A549 (cell line): ENCODE measurements at regions not wholly inside any gene's neighbourhood (a gene's known extent, or its start where the extent isn't known, plus 50 kb on each side); places are given as distances from the start of the nearest gene placed in this dataset.
"Not testable (repeated sequence)": the region's sequence is repeated elsewhere in the genome, so short reads cannot be mapped to it uniquely, and the experiment has no call there.

ENCODE experiments used
- ATAC-seq, 2 experiments: fragments of 200-7000 bp in 1 of 2; fragments of >200 bp in 1 of 2; cut with Nextera tagmentation in 1 of 2; cut with Tn5 transposase in 1 of 2; 3 replicates each; pipeline versions ENCODE4 v1.8.0 to v1.9.1; 2018 to 2020; ENCODE audit warnings: mild to moderate bottlenecking in 1 of 2, moderate library complexity in 1 of 2
- CTCF ChIA-PET: fragments of 300-600 bp; sonication (Branson Sonifier 250); formaldehyde crosslinking; extraction: SDS; loops from one replicate; lab custom pipeline; 2021; ENCODE audit warnings: antibody characterized with exemption, inconsistent platforms; lab: Yijun Ruan, JAX
- POLR2A ChIA-PET: fragments of 350-600 bp; formaldehyde crosslinking; extraction: SDS; loops from one replicate; lab custom pipeline; 2021; ENCODE audit warnings: antibody characterized with exemption, inconsistent platforms; lab: Yijun Ruan, JAX
- DNase-seq, 2 experiments: peaks; one replicate each; pipeline versions ENCODE4 v3.0.0 to v3.0.0-alpha.2; 2011 to 2016; ENCODE audit warnings: low read depth in 1 of 2, low spot score in 1 of 2
- FAIRE-seq: peaks from 2 replicates; lab custom pipeline; 2011; peaks lifted over from hg19 to GRCh38; lab: Jason Lieb, UNC
- H3K27ac ChIP-seq, 2 experiments: fragments of >200 bp; sonication (Bioruptor Twin); formaldehyde crosslinking; 3 replicates each; pipeline ENCODE4 v1.5.1; 2016 to 2017
- H3K4me1 ChIP-seq: fragments of >200 bp; sonication (Bioruptor Twin); formaldehyde crosslinking; 3 replicates; pipeline ENCODE4 v1.6.1; 2016
- H3K4me2 ChIP-seq: fragments of >200 bp; sonication (Bioruptor Twin); formaldehyde crosslinking; 3 replicates; pipeline ENCODE4 v1.6.1; 2016
- H3K4me3 ChIP-seq: fragments of >200 bp; sonication (Bioruptor Twin); formaldehyde crosslinking; 3 replicates; pipeline ENCODE4 v1.5.1; 2016
- H3K9me3 ChIP-seq: fragments of >200 bp; sonication (Bioruptor Twin); formaldehyde crosslinking; 3 replicates; pipeline ENCODE4 v1.6.1; 2016
- BCL3 ChIP-seq: fragments of >200 bp; sonication (Bioruptor Twin); formaldehyde crosslinking; IDR thresholded peaks from 3 replicates; pipeline ENCODE4 v1.6.1; 2016
- BHLHE40 ChIP-seq: IDR thresholded peaks from 2 replicates; pipeline ENCODE4 v1.6.1; 2012; ENCODE audit warnings: low read depth, low read length, inconsistent platforms
- CBX8 ChIP-seq: fragments of 200-600 bp; sonication (generic); IDR thresholded peaks from 2 replicates; pipeline ENCODE4 v1.6.1; 2016
- CHD4 ChIP-seq: fragments of 200-600 bp; sonication (generic); IDR thresholded peaks from 2 replicates; pipeline ENCODE4 v1.6.1; 2016; ENCODE audit warnings: antibody characterized with exemption, mild to moderate bottlenecking, borderline replicate concordance
- EHF ChIP-seq: fragments of 250-450 bp; sonication (Bioruptor Pico); IDR thresholded peaks from 2 replicates; pipeline ENCODE4 v1.5.0; 2020; ENCODE audit warnings: mild to moderate bottlenecking
- EHMT2 ChIP-seq: fragments of 200-600 bp; sonication (generic); IDR thresholded peaks from 2 replicates; pipeline ENCODE4 v1.6.1; 2016; ENCODE audit warnings: antibody characterized with exemption, low read depth, mild to moderate bottlenecking, moderate library complexity
- EP300 ChIP-seq, 2 experiments: fragments of >200 bp; sonication (Bioruptor Twin); formaldehyde crosslinking; IDR thresholded peaks; 2 replicates in 1 of 2; 3 replicates in 1 of 2; pipeline ENCODE4 v1.6.1; 2016 to 2017
- FOSL2 ChIP-seq, 2 experiments: fragments of 450-650 bp in 1 of 2; fragments of >200 bp in 1 of 2; sonication (Bioruptor Twin) in 1 of 2; formaldehyde crosslinking; IDR thresholded peaks; 2 replicates each; pipeline versions ENCODE4 v1.5.0 to v1.6.1; 2016 to 2020; ENCODE audit warnings: mild to moderate bottlenecking in 1 of 2, moderate library complexity in 1 of 2
- HDAC2 ChIP-seq: fragments of 200-600 bp; sonication (generic); IDR thresholded peaks from 2 replicates; pipeline ENCODE4 v1.6.1; 2016
- HEYL ChIP-seq: fragments of 250-450 bp; sonication (Bioruptor Pico); IDR thresholded peaks from 2 replicates; pipeline ENCODE4 v1.8.0; 2021; ENCODE audit warnings: mild to moderate bottlenecking, moderate library complexity
- HMGXB4 ChIP-seq: fragments of 250-450 bp; sonication (Bioruptor Pico); IDR thresholded peaks from 2 replicates; pipeline ENCODE4 v1.5.0; 2021; ENCODE audit warnings: mild to moderate bottlenecking, moderate library complexity, borderline replicate concordance
- HOXB13 ChIP-seq: fragments of 250-450 bp; sonication (Bioruptor Pico); IDR thresholded peaks from 2 replicates; pipeline ENCODE4 v1.5.0; 2020; ENCODE audit warnings: low read depth, mild to moderate bottlenecking, moderate library complexity
- HOXB5 ChIP-seq: fragments of 250-450 bp; sonication (Bioruptor Pico); IDR thresholded peaks from 2 replicates; pipeline ENCODE4 v1.5.0; 2020; ENCODE audit warnings: mild to moderate bottlenecking, moderate library complexity
- JUN ChIP-seq, 2 experiments: fragments of >200 bp; sonication (Bioruptor Twin); formaldehyde crosslinking; IDR thresholded peaks; 2 replicates in 1 of 2; 3 replicates in 1 of 2; pipeline ENCODE4 v1.6.1; 2016 to 2017
- MAFK ChIP-seq: fragments of 450-650 bp; IDR thresholded peaks from 2 replicates; pipeline ENCODE4 v1.6.1; 2014; ENCODE audit not compliant: partially characterized antibody
- MAZ ChIP-seq: fragments of 150-350 bp; IDR thresholded peaks from 2 replicates; pipeline ENCODE4 v1.6.1; 2014; ENCODE audit warnings: antibody characterized with exemption, low read depth, low read length, borderline replicate concordance
- NR3C1 ChIP-seq: fragments of >200 bp; sonication (Bioruptor Twin); formaldehyde crosslinking; IDR thresholded peaks from 3 replicates; pipeline ENCODE4 v1.6.1; 2017
- PHF8 ChIP-seq: fragments of 200-600 bp; sonication (generic); IDR thresholded peaks from 2 replicates; pipeline ENCODE4 v1.6.1; 2016; ENCODE audit warnings: low read depth, mild to moderate bottlenecking, antibody characterized with exemption, moderate library complexity, borderline replicate concordance
- REST ChIP-seq: fragments of 200-600 bp; sonication (generic); IDR thresholded peaks from 2 replicates; pipeline ENCODE4 v1.6.1; 2016; ENCODE audit warnings: antibody characterized with exemption, mild to moderate bottlenecking, moderate library complexity
- RNF2 ChIP-seq: fragments of 200-600 bp; sonication (generic); IDR thresholded peaks from 2 replicates; pipeline ENCODE4 v1.6.1; 2016; ENCODE audit warnings: low read depth, mild to moderate bottlenecking, antibody characterized with exemption, moderate library complexity, borderline replicate concordance
- SMC3 ChIP-seq: fragments of >200 bp; sonication (Bioruptor Twin); formaldehyde crosslinking; IDR thresholded peaks from 3 replicates; pipeline ENCODE4 v1.6.1; 2018; ENCODE audit warnings: inconsistent platforms
- TP53 ChIP-seq: fragments of 250-450 bp; sonication (Bioruptor Pico); IDR thresholded peaks from 2 replicates; pipeline ENCODE4 v1.5.0; 2021; ENCODE audit warnings: mild to moderate bottlenecking, moderate library complexity
- USF2 ChIP-seq: fragments of 450-650 bp; IDR thresholded peaks from 2 replicates; pipeline ENCODE4 v1.6.1; 2014; ENCODE audit warnings: antibody characterized with exemption
- ZNF302 ChIP-seq: fragments of 250-450 bp; sonication (Bioruptor Pico); IDR thresholded peaks from 2 replicates; pipeline ENCODE4 v1.9.0; 2021; ENCODE audit warnings: inconsistent platforms, mild to moderate bottlenecking, moderate library complexity
- WGBS: methylation state at CpG from one replicate; pipeline ENCODE4 v1.1.6; 2017; ENCODE audit errors: missing lambda C conversion rate; 5-methylcytosine and 5-hydroxymethylcytosine counted together
- TF ChIP-seq, protein P1 (sequence below): IDR thresholded peaks from 2 replicates; pipeline ENCODE4 v1.6.1; 2012

- not testable (repeated sequence) for FAIRE-seq
Measured at GRCh38 chr4:68720723-68721122, 50.3 kb upstream of the UGT2B15 start.

DNA sequence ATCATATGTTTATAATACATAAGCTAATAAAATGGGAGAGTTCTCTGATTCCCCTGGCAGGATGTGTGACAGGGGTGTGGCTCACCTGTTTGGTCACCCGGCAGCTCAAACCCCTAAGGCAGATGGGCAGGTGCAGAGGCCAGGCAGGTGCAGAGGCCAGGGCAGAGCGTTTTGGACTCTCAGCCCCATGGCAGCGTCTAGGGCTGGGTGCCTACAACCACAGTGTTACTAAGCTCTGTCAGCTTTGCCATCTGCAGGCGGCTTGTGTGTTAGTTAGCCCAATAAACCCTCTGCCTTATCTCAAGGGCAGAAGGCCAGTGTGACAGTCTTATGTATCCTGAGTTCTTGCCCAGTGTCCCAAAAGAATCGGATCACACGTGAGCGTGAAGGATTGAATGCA lies 54.0 kb upstream of the UGT2B15 start:
- Histone ChIP-seq H3K4me3 (no peak overlapping the region), H3K9me3 (peaks cover 2% of the 10 kb centered on the region; the same call in 1 of the 3 replicates), H3K4me2 (no peak overlapping the region), H3K27ac (no peak overlapping the region), H3K4me1 (no peaks in the 10 kb centered on the region)
- TF ChIP-seq ZNF302 (CRISPR knock-in tag) (no peak), HOXB5 (CRISPR knock-in tag) (no peak), CHD4 (no peak), CBX8 (no peak), SMC3 (no peak), MAFK (no peak), BCL3 (no peak), PHF8 (no peak), HOXB13 (no peak), REST (no peak)
- TF ChIP-seq, protein P1, sequence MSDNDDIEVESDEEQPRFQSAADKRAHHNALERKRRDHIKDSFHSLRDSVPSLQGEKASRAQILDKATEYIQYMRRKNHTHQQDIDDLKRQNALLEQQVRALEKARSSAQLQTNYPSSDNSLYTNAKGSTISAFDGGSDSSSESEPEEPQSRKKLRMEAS: no peak
- no peak for FAIRE-seq
- POLR2A ChIA-PET: no interaction called here
- DNase-seq: no peak
- no peak for ATAC-seq
- CTCF ChIA-PET: no interaction called here
- 82% methylated on average over 7 of the region's 7 CpGs for WGBS

More at GRCh38 chr4:68720723-68721122, 50.3 kb upstream of the UGT2B15 start:
- POLR2A ChIA-PET, H3K4me1 ChIP-seq, DNase-seq, H3K9me3 ChIP-seq, CTCF ChIA-PET, H3K27ac ChIP-seq, ATAC-seq, H3K4me3 ChIP-seq, H3K4me2 ChIP-seq: not testable (repeated sequence)
- WGBS: 85% methylated on average over 6 of the region's 6 CpGs

GRCh38 chr4:68724922-68725321 lies 54.5 kb upstream of the UGT2B15 start:
- no peak for FAIRE-seq
- ChIA-PET POLR2A (no interaction called here), CTCF (no interaction called here)
- DNase-seq: no peak
- no peak overlapping the region for H3K4me2 ChIP-seq
- peaks cover 2% of the 10 kb centered on the region; the same call in 1 of the 3 replicates for H3K9me3 ChIP-seq
- H3K4me3 ChIP-seq: no peak overlapping the region
- no peak overlapping the region for H3K27ac ChIP-seq
- no peaks in the 10 kb centered on the region for H3K4me1 ChIP-seq
- ATAC-seq: no peak
- TF ChIP-seq JUN (IDR thresholded peaks at IDR 0.05) (no peak), BHLHE40 (no peak), EHF (no peak), HEYL (CRISPR knock-in tag) (no peak), MAZ (no peak), CHD4 (no peak), NR3C1 (no peak), FOSL2 (IDR thresholded peaks at IDR 0.05) (no peak), FOSL2 (CRISPR knock-in tag; IDR thresholded peaks at IDR 0.05) (no peak), RNF2 (no peak), USF2 (no peak), HDAC2 (no peak), EP300 (IDR thresholded peaks at IDR 0.05) (no peak), HMGXB4 (CRISPR knock-in tag) (no peak), EHMT2 (no peak), TP53 (CRISPR knock-in tag) (no peak)
- WGBS: 80% methylated on average over 12 of the region's 12 CpGs
